ENCODE measurements at regions not wholly inside any gene's neighbourhood (a gene's known extent, or its start where the extent isn't known, plus 50 kb on each side); places are given as distances from the start of the nearest gene placed in this dataset.

GRCh38 chr15:96870580-96870979 lies 540.1 kb downstream of the NR2F2 start:
- TF ChIP-seq CTCF (IDR thresholded peaks at IDR 0.05; ENCODE audit: low read depth, low read length) = no peak
- no peak for TF ChIP-seq EZH2phosphoT487 (IDR thresholded peaks at IDR 0.05; ENCODE audit: low read depth)

All from OCI-LY3 (cell line).